ENCODE measurements at regions not wholly inside any gene's neighbourhood (a gene's known extent, or its start where the extent isn't known, plus 50 kb on each side); places are given as distances from the start of the nearest gene placed in this dataset.

GRCh38 chr2:219959471-219959870, 332.0 kb downstream of the SLC4A3 start (continued):
- TF ChIP-seq HIC1 (tag by site-specific recombination; IDR thresholded peaks at IDR 0.05): no peak

- Histone ChIP-seq H3K4me1 (ENCODE audit: control insufficient read depth, insufficient read depth, low read length) (no peaks in the 10 kb centered on the region), H3K27ac (ENCODE audit: extremely low read depth, low read depth, low read length) (no peak overlapping the region), H3K4me3 (ENCODE audit: low read depth, low read length) (no peak overlapping the region), H3K36me3 (ENCODE audit: control insufficient read depth in 2 of 2, insufficient read depth in 1 of 2, low read length in 2 of 2) (no peaks in the 10 kb centered on the region), H3K9me3 (ENCODE audit: control insufficient read depth, insufficient read depth, low read depth, low read length) (no peaks in the 10 kb centered on the region)
- CTCF ChIA-PET: interaction anchor here (0.5 to 0.6 kb wide), 2 partner anchors 243 to 571 kb away, joined by 3 read pairs; no protein-coding TSS in a partner anchor
- POLR2A ChIA-PET: no interaction called here
- no peak for TF ChIP-seq ZEB2 (tag by site-specific recombination; IDR thresholded peaks at IDR 0.05)
- TF ChIP-seq, protein P1, sequence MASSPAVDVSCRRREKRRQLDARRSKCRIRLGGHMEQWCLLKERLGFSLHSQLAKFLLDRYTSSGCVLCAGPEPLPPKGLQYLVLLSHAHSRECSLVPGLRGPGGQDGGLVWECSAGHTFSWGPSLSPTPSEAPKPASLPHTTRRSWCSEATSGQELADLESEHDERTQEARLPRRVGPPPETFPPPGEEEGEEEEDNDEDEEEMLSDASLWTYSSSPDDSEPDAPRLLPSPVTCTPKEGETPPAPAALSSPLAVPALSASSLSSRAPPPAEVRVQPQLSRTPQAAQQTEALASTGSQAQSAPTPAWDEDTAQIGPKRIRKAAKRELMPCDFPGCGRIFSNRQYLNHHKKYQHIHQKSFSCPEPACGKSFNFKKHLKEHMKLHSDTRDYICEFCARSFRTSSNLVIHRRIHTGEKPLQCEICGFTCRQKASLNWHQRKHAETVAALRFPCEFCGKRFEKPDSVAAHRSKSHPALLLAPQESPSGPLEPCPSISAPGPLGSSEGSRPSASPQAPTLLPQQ (tag by site-specific recombination; IDR thresholded peaks at IDR 0.05): 0 out of 2 replicates have a peak, but pooled peaks have one; percentile 15
These were observed 334.6 kb downstream of the SLC4A3 start for GRCh38 chr2:219961947-219962498.

- ChIA-PET POLR2A (no interaction called here), CTCF (interaction anchor here (0.6 kb wide), 1 partner anchor 571 kb away, joined by 3 read pairs; no protein-coding TSS in a partner anchor)
These were observed 335.4 kb downstream of the SLC4A3 start for GRCh38 chr2:219962801-219963200.

More at GRCh38 chr2:219962801-219963200, 335.4 kb downstream of the SLC4A3 start:
- H3K4me3 ChIP-seq (ENCODE audit: low read depth, low read length): no peak overlapping the region
- no peak for TF ChIP-seq ZNF341 (tag by site-specific recombination; IDR thresholded peaks at IDR 0.05; ENCODE audit: low read depth)
- TF ChIP-seq, protein P2, sequence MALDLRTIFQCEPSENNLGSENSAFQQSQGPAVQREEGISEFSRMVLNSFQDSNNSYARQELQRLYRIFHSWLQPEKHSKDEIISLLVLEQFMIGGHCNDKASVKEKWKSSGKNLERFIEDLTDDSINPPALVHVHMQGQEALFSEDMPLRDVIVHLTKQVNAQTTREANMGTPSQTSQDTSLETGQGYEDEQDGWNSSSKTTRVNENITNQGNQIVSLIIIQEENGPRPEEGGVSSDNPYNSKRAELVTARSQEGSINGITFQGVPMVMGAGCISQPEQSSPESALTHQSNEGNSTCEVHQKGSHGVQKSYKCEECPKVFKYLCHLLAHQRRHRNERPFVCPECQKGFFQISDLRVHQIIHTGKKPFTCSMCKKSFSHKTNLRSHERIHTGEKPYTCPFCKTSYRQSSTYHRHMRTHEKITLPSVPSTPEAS (tag by site-specific recombination; IDR thresholded peaks at IDR 0.05): no peak
- TF ChIP-seq ZNF16 (tag by site-specific recombination; IDR thresholded peaks at IDR 0.05; ENCODE audit: low read depth): no peak
- no peak for TF ChIP-seq ZXDB (tag by site-specific recombination; IDR thresholded peaks at IDR 0.05)
- no peak for TF ChIP-seq ZNF114 (tag by site-specific recombination; IDR thresholded peaks at IDR 0.05)
- TF ChIP-seq ZNF660 (tag by site-specific recombination; IDR thresholded peaks at IDR 0.05): no peak
- no peak for TF ChIP-seq ZNF621 (tag by site-specific recombination; IDR thresholded peaks at IDR 0.05)
- TF ChIP-seq ZNF350 (tag by site-specific recombination; IDR thresholded peaks at IDR 0.05): no peak
- TF ChIP-seq KLF10 (tag by site-specific recombination; IDR thresholded peaks at IDR 0.05): no peak
- no peak for TF ChIP-seq ZNF404 (tag by site-specific recombination; IDR thresholded peaks at IDR 0.05)
- no peak for TF ChIP-seq ZNF140 (tag by site-specific recombination; IDR thresholded peaks at IDR 0.05)
- TF ChIP-seq, protein P3, sequence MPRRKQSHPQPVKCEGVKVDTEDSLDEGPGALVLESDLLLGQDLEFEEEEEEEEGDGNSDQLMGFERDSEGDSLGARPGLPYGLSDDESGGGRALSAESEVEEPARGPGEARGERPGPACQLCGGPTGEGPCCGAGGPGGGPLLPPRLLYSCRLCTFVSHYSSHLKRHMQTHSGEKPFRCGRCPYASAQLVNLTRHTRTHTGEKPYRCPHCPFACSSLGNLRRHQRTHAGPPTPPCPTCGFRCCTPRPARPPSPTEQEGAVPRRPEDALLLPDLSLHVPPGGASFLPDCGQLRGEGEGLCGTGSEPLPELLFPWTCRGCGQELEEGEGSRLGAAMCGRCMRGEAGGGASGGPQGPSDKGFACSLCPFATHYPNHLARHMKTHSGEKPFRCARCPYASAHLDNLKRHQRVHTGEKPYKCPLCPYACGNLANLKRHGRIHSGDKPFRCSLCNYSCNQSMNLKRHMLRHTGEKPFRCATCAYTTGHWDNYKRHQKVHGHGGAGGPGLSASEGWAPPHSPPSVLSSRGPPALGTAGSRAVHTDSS (tag by site-specific recombination; IDR thresholded peaks at IDR 0.05): no peak
- TF ChIP-seq ZNF514 (tag by site-specific recombination; IDR thresholded peaks at IDR 0.05): no peak
- no peak for TF ChIP-seq WT1 (tag by site-specific recombination; IDR thresholded peaks at IDR 0.05)
- no peak for TF ChIP-seq BCL6B (tag by site-specific recombination; IDR thresholded peaks at IDR 0.05)
- no peak for TF ChIP-seq ZNF626 (tag by site-specific recombination; IDR thresholded peaks at IDR 0.05)
- no peaks in the 10 kb centered on the region for H3K9me3 ChIP-seq (ENCODE audit: control insufficient read depth, insufficient read depth, low read depth, low read length)
- no peak overlapping the region for H3K27ac ChIP-seq (ENCODE audit: extremely low read depth, low read depth, low read length)
- no peaks in the 10 kb centered on the region for H3K36me3 ChIP-seq (ENCODE audit: control insufficient read depth in 2 of 2, insufficient read depth in 1 of 2, low read length in 2 of 2)
- H3K4me1 ChIP-seq (ENCODE audit: control insufficient read depth, insufficient read depth, low read length): no peaks in the 10 kb centered on the region
